ENCODE measurements at regions not wholly inside any gene's neighbourhood (a gene's known extent, or its start where the extent isn't known, plus 50 kb on each side); places are given as distances from the start of the nearest gene placed in this dataset.

- DNase-seq (ENCODE audit: low read depth in 2 of 2): no peak
These were observed 67.0 kb upstream of the C1orf21 start for GRCh38 chr1:184319879-184320278.

GRCh38 chr1:184322253-184322652, 64.6 kb upstream of the C1orf21 start:
- DNase-seq (ENCODE audit: low read depth in 2 of 2): no peak

GRCh38 chr1:184324972-184325371, 61.9 kb upstream of the C1orf21 start:
- DNase-seq (ENCODE audit: low read depth in 2 of 2): no peak

GRCh38 chr1:184326278-184326677, 60.6 kb upstream of the C1orf21 start:
- no peak for DNase-seq (ENCODE audit: low read depth in 2 of 2)

- DNase-seq (ENCODE audit: low read depth in 2 of 2): no peak
These were observed 57.4 kb upstream of the C1orf21 start for GRCh38 chr1:184329245-184329953.

GRCh38 chr1:184329962-184330868, 56.6 kb upstream of the C1orf21 start:
- DNase-seq (ENCODE audit: low read depth in 2 of 2): no peak

- DNase-seq (ENCODE audit: low read depth in 2 of 2): no peak
These were observed 56.0 kb upstream of the C1orf21 start for GRCh38 chr1:184330875-184331274.

All from stimulated activated CD8-positive, alpha-beta memory T cell treated with anti-CD3 and anti-CD28 coated beads, Interleukin-15, amount 100 ng/mL, for 48 hours (primary cell).